Brain microvascular endothelial cell (primary cell): ENCODE measurements at regions not wholly inside any gene's neighbourhood (a gene's known extent, or its start where the extent isn't known, plus 50 kb on each side); places are given as distances from the start of the nearest gene placed in this dataset.
"Not testable (repeated sequence)": the region's sequence is repeated elsewhere in the genome, so short reads cannot be mapped to it uniquely, and the experiment has no call there.

Experiments
- DNase-seq: peaks from one replicate; pipeline ENCODE4 v3.0.0-alpha.2; 2020
- H3K27ac ChIP-seq: fragments of 250-450 bp; sonication (Bioruptor Pico); 2 replicates; pipeline ENCODE4 v1.5.1; 2020; ENCODE audit warnings: mild to moderate bottlenecking, moderate library complexity
- H3K27me3 ChIP-seq: fragments of 250-450 bp; sonication (Bioruptor Pico); replicated peaks from 2 replicates; pipeline ENCODE4 v1.5.1; 2020; ENCODE audit warnings: mild to moderate bottlenecking
- H3K36me3 ChIP-seq: fragments of 250-450 bp; sonication (Bioruptor Pico); replicated peaks from 2 replicates; pipeline ENCODE4 v1.5.1; 2020; ENCODE audit warnings: mild to moderate bottlenecking
- H3K4me3 ChIP-seq: 2 replicates; pipeline ENCODE4 v1.5.1; 2011; ENCODE audit warnings: low read depth, mild to moderate bottlenecking, control low read depth, low read length, moderate library complexity
- in situ Hi-C: cut with HindIII; loops from 2 replicates; pipeline ENCODE4 v1.10.0; 2017; ENCODE audit warnings: low sequenced_read_pairs, low pct_ligation_motif_present
- TF ChIP-seq, protein P1 (sequence below): IDR thresholded peaks from 2 replicates; pipeline ENCODE4 v1.5.1; 2011; ENCODE audit warnings: low read depth, mild to moderate bottlenecking, moderate library complexity, low read length, control low read depth, inconsistent platforms; ENCODE audit errors: missing control alignments

DNA sequence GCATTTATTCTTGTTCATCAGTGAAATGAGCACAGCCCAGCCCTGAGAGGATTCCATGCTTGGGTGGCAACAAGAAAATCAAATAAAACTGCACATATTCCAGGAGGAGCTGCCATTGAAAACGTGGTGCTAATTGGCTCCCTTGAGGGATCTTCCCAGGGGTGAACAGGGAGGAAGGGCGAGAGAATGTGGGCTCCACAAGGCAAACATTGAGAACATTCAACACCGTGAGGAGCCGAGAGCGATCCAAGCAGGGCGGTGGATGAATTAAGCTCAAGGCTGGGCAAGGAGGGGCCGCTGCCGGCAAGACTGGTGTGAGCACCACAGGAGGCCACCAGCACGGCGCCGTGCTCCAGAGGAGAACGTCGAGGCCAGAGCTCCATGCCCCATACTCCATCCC is 166.9 kb downstream of the C16orf95 start:
- TF ChIP-seq, protein P1, sequence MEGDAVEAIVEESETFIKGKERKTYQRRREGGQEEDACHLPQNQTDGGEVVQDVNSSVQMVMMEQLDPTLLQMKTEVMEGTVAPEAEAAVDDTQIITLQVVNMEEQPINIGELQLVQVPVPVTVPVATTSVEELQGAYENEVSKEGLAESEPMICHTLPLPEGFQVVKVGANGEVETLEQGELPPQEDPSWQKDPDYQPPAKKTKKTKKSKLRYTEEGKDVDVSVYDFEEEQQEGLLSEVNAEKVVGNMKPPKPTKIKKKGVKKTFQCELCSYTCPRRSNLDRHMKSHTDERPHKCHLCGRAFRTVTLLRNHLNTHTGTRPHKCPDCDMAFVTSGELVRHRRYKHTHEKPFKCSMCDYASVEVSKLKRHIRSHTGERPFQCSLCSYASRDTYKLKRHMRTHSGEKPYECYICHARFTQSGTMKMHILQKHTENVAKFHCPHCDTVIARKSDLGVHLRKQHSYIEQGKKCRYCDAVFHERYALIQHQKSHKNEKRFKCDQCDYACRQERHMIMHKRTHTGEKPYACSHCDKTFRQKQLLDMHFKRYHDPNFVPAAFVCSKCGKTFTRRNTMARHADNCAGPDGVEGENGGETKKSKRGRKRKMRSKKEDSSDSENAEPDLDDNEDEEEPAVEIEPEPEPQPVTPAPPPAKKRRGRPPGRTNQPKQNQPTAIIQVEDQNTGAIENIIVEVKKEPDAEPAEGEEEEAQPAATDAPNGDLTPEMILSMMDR, result no peak
- no peaks in the 10 kb centered on the region for H3K36me3 ChIP-seq
- no peak for DNase-seq
- in situ Hi-C loops, result no loop called here
- H3K27me3 ChIP-seq, result no peaks in the 10 kb centered on the region
- no peak overlapping the region for H3K4me3 ChIP-seq
- no peak overlapping the region for H3K27ac ChIP-seq

DNA sequence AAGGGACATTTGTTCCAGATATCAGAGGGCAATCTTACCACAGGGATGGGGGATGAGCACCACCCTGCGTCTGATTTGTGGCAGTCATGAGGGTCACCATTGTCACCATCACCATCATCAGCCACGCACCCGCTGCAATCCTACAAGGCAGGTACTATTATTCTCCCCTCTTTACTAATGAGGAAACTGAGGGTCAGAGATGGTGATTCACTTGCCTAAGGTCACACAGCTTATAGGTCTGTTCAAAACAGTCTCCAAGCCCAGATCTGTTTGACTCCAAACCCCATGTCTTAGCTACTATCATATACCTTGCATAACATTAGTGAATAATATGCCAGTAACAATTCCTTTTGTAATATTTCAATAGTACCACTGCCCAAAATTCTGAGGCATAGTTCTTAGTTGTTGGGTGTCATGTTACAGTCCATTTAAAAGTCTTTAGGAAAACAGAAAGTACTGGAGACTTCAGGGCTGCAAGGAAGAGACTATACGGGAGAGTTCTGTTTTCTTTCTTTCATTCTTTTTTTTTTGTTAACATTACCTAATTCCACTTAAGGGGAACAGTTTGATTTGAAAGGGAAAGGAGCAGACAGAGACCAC is 166.4 kb downstream of the C16orf95 start:
- Histone ChIP-seq H3K27ac (no peak overlapping the region), H3K27me3 (no peaks in the 10 kb centered on the region), H3K4me3 (no peak overlapping the region), H3K36me3 (no peaks in the 10 kb centered on the region)
- in situ Hi-C loops, result no loop called here
- DNase-seq, result no peak
- TF ChIP-seq, protein P1, result no peak

DNA sequence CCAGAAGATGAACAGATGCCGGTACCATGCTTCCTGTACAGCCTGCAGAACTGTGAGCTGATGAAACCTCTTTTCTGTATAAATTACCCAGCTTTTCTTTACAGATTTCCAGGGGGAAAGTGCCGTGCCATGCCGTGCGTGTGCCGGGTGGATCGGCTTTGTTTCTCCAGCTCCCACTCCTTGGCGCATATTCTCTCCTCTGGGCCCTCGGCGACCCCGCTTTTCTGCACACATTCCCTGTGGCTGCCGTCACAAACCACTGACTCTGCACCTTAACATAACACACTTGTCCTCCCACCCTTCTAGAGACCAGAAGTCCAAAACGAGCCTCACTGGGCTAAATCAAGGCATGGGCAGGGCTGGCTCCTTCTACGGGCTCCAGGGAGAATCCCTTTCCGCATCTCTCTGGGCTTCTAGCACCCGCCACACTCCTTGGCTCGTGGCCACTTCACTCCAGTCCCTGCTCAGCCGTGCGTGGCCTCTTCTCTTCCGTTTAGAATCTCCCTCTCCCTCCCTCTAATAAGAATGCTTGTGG is 164.9 kb downstream of the C16orf95 start:
- in situ Hi-C loops, result no loop called here
- TF ChIP-seq, protein P1, result no peak
- Histone ChIP-seq H3K27me3 (no peaks in the 10 kb centered on the region), H3K27ac (no peak overlapping the region), H3K36me3 (no peaks in the 10 kb centered on the region), H3K4me3 (no peak overlapping the region)
- DNase-seq, result no peak

DNA sequence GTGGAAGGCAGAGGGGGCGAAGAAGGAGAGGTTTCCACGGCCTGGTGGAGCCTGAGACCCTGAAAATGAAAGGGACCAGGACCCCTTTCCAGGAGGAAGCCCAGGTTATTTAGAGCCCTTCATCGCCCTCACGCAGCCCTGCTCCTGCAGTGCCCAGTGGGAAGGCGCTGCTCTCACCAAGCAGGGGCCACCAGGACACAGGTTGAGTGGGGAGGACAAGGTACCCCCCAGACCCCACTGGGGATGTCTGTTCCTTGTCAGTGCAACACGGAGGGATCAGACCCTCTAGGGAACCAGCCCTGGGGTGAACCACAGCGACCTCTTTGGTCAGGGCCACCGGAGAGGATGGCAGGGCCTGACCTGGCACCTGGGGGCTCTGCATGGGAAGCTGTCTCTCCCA is 163.9 kb downstream of the C16orf95 start:
- in situ Hi-C loops, result no loop called here
- TF ChIP-seq, protein P1, result no peak
- no peak overlapping the region for H3K27ac ChIP-seq
- H3K4me3 ChIP-seq, result no peak overlapping the region
- no peaks in the 10 kb centered on the region for H3K36me3 ChIP-seq
- DNase-seq, result no peak
- no peaks in the 10 kb centered on the region for H3K27me3 ChIP-seq

DNA sequence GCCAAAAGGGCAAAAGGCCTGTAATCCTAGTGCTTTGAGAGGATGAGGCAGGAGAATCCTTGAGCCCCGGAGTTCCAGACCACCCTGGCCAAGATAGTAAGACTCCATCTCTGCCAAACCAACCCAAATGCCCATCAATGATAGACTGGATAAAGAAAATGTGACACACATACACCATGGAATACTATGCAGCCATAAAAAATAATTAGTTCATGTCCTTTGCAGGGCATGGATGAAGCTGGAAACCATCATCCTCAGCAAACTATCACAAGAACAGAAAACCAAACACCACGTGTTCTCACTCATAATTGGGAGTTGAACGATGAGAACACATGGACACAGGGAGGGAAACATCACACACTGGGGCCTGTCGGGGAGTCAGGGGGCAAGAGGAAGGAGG is 161.9 kb downstream of the C16orf95 start:
- DNase-seq, in situ Hi-C loops, H3K4me3 ChIP-seq, H3K27ac ChIP-seq, H3K27me3 ChIP-seq, H3K36me3 ChIP-seq: not testable (repeated sequence)

DNA sequence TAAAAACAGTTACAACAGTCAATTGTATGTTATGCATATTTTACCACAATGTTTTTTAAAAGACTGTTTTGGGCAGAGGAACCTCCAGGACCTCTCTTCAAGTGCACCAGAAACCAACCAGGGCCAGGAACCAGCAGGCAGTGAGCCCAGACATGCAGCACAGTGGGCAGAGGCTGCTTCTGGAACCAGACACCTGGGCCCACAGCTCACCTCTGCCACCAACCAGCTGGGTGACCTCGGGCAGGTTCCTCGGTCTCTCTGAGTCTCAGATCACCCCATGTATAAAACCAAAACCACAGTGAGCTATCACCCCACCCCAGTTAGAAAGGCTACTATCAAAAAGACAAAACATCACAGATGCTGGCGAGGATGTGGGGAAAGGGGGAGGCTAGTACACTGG is 161.0 kb downstream of the C16orf95 start:
- in situ Hi-C loops, result no loop called here
- no peak for DNase-seq
- Histone ChIP-seq H3K36me3 (no peaks in the 10 kb centered on the region), H3K27me3 (no peaks in the 10 kb centered on the region), H3K4me3 (no peak overlapping the region), H3K27ac (no peak overlapping the region)
- TF ChIP-seq, protein P1, result no peak
